ENCODE measurements at regions not wholly inside any gene's neighbourhood (a gene's known extent, or its start where the extent isn't known, plus 50 kb on each side); places are given as distances from the start of the nearest gene placed in this dataset.
"Not testable (repeated sequence)": the region's sequence is repeated elsewhere in the genome, so short reads cannot be mapped to it uniquely, and the experiment has no call there.

DNA sequence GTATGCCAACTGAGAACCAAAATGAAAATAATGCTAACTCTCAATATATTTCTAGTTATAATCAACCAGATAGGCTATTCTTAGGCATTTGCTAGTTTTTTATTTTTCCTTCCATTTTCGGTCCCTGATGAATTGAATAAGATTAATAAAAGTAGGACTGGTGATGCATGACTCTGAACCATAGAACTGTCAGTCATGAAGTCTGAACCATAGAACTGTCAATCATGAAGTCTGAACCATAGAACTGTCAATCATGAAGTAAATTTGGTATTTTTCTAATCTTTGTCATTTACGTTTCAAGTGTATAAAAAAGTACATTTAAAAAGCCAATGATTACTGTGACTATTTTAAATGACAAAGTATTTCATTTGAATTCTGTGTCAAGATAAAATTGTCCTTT is 460.2 kb upstream of the NDST3 start:
- no peak for DNase-seq (ENCODE audit: low read depth)

DNA sequence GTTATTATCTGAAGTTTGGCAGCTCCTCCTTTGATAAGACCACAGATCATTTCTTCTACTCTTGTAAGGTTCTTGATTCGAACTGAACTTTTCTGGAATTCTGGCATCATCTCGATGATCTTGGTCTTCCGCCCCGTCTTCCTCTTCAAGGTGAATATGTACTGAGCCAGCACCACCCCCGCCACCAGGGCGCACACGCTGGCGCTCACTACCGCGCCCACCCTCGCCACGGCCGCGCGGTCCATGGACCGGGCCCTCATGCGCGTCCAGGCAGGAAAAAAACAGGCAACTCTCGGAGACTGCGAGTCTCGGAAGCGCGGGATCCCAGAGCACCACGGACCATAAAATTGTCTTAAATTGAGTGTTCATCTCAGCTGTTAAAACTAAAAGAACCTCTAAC is 458.4 kb upstream of the NDST3 start:
- no peak for DNase-seq (ENCODE audit: low read depth)

- no peak for DNase-seq (ENCODE audit: low read depth)
Measured at GRCh38 chr4:117577686-117578311, 456.5 kb upstream of the NDST3 start.

DNA sequence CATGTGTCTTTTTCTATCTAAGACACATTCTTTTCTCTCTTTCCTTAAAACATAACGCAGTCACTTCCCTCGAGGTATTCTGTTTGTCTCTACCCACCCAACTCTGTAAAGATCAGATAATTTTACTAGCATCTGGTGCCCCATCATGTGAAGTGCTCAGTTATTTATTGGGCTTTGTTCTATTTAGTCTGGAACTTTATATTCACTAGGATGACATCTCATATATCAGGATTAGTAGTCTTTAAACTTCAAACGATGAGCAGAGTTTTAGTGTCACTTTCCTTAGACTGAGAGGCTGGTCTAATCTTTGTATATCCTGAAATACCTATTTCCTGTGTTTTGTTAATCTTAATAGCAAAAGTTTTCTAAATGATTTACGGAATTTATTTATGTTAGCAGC is 445.5 kb upstream of the NDST3 start:
- no peak for DNase-seq (ENCODE audit: low read depth)

GRCh38 chr4:117596917-117597480 is 437.3 kb upstream of the NDST3 start:
- DNase-seq (ENCODE audit: low read depth): no peak

DNA sequence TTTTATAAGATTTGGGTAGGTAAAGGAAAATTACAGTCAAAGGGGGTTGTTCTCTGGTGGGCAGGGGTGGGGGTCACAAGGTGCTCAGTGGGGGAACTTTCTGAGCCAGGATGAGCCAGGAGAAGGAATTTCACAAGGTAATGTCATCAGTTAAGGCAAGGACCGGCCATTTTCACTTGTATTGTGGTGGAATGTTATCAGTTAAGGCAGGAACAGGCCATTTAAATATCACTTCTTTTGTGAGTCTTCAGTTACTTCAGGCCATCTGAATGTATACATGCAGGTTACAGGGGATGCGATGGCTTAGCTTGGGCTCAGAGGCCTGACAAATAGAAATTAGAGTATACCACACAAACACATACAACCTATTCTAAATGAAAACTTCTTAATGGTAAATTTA is 434.9 kb upstream of the NDST3 start:
- DNase-seq (ENCODE audit: low read depth): not testable (repeated sequence)

DNA sequence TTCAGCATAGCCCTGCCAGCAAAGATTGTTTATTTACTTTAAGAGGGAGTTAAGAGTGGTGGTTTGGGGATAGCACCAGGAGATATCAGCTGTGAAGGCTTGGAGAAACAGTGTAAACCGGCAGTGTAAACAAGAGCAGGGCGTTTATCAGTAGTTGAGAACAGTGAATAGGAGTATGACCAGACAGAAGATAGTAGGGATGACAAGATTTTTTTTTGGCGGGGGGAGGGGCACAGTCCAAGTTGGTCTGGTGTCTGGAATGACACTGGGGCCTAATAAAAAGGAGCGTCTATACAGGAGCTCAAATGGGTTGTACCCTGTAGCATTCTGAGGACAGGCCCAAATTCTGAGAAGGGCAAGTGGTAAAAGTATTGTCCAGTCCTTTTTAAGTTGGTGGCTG is 433.4 kb upstream of the NDST3 start:
- not testable (repeated sequence) for DNase-seq (ENCODE audit: low read depth)

DNA sequence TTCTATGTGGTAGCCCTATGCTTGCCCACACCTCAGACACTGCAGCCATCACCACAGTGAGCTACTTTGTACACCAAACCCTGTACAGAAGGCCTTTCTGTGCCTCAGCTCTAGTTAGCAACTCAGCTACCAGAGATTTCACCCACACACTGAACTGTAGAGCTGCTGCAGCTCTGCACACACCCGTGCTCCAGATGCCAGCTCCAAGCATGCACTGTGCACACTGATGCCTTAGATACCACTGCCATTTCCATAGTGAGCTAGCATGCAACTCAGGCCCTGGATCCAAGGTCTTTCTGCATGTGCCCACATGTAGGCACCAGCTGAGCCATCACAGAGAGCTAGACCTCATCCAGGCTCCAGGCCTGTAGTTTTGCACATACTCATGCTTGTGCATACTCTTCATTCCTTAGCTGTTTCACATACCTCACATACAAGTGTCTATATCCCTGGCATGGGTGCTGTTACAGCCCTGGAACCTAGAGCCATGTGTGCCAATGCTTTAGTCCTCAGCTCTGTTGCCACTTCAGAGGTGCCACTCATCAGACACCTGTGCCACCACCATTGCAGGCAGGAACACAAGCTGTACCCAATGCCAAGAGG is 423.5 kb upstream of the NDST3 start:
- no peak for DNase-seq (ENCODE audit: low read depth)

DNA sequence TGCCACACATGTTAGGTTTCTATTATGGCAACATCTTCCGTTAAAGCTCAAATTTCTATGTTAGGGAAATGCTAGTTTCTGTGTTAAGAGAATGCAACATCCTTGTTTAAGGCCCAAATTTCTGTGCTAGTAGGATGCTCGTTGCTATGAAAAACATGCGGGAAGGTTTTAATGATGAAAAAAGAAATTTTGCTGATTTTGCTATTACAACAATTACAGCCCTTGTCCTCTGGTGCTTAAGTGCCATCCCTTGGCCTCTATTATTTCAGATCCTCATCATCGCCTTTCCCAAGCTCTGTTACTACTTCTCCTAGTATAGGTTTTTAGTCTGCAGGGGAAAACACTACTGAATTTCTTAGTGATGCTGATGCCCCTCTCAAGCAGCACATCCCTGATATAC is 412.6 kb upstream of the NDST3 start:
- no peak for DNase-seq (ENCODE audit: low read depth)

- no peak for DNase-seq (ENCODE audit: low read depth)
Measured at GRCh38 chr4:117623326-117623725, 411.0 kb upstream of the NDST3 start.

DNA sequence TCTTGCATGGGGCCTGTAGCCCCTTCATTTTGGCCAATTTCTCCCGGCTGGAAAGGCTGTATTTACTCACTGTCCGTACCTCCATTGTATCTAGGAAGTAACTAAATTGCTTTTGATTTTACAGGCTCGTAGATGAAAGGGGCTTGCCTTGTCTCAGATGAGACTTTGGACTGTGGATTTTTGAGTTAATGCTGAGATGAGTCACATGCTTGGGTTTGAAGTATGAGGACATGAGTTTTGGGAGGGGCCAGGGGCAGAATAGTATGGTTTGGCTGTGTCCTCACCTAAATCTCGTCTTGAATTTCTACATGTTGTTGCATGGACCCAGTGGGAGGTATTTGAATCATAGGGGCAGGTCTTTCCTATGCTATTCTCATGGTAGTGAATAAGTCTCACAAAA is 407.6 kb upstream of the NDST3 start:
- no peak for DNase-seq (ENCODE audit: low read depth)

DNA sequence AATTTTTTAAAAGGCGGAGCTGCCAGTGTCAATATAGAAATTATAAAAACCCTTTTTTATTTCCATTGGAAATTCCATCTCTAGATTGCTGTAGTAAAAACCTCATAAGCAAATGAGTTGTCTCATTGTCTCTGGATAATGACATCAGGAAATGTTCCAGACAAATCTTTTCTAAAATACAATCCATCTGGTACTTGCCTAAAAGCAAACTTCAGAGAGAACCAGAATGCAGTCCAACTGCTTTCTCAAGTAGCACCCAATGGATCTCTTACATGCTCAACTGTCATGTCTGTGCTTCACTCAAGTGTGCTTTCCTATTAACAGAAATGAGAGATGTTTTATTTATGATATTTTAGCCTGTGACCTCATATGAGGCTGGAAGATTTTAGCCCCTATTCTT is 399.6 kb upstream of the NDST3 start:
- no peak for DNase-seq (ENCODE audit: low read depth)

- no peak for DNase-seq (ENCODE audit: low read depth)
Measured at GRCh38 chr4:117637347-117637746, 396.9 kb upstream of the NDST3 start.

DNA sequence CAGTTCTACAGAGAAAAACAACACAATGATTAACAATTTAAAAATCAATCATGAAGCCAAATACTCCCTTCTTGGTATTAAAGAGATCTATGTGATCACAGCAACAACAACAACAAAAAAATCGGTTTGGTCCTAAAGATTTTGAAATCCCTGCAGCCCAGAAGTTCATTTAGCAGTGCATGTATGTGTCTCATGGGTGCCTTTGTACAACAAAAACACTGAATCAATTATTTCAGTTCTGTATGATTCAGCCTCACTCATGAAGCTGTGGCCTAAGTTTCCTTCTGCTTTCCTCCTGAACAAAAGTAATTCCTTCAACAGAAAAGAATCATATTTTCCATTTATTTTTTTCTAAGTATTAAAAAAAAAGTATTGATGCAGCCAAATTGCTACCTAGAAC is 393.4 kb upstream of the NDST3 start:
- no peak for DNase-seq (ENCODE audit: low read depth)

- DNase-seq (ENCODE audit: low read depth): no peak
Measured at GRCh38 chr4:117641519-117641918, 392.8 kb upstream of the NDST3 start.

DNA sequence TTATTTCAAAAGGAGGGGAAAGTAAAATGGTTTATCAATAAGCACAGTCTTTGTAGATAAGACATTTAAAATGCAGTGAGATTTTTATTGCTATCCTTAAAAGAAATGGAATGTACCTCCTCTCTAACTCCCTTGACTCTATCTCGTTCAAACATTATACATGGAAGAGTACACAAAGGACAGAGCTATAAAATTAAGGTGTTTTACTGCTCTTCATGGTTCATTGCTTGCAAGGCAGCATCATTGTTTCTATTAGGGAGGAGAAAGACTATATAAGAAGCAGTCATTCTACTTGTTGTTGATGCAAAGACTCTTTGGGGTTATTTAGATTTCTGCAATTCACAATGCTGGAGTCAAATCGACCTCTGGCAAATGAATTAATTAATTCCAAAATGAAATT is 380.2 kb upstream of the NDST3 start:
- no peak for DNase-seq (ENCODE audit: low read depth)

DNA sequence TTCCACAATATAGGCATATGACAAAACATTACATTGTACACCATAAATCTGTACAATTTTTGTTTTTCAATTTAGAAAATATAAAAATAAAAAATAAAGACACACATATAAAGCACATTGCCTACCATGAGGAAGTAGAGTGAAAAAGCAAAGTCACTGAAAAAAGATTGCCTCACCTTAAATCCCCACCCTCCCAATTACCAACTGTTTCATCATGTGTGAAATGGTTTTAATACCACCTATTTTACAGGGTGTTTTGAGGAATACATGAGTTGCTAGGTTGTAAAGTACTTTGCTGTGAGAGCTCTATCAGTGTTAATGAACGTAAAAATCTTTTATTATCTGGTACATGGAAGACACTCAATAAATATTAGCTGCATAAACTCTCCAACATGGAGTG is 373.6 kb upstream of the NDST3 start:
- no peak for DNase-seq (ENCODE audit: low read depth)

- DNase-seq (ENCODE audit: low read depth): no peak
Measured at GRCh38 chr4:117661091-117662072, 372.9 kb upstream of the NDST3 start.

DNA sequence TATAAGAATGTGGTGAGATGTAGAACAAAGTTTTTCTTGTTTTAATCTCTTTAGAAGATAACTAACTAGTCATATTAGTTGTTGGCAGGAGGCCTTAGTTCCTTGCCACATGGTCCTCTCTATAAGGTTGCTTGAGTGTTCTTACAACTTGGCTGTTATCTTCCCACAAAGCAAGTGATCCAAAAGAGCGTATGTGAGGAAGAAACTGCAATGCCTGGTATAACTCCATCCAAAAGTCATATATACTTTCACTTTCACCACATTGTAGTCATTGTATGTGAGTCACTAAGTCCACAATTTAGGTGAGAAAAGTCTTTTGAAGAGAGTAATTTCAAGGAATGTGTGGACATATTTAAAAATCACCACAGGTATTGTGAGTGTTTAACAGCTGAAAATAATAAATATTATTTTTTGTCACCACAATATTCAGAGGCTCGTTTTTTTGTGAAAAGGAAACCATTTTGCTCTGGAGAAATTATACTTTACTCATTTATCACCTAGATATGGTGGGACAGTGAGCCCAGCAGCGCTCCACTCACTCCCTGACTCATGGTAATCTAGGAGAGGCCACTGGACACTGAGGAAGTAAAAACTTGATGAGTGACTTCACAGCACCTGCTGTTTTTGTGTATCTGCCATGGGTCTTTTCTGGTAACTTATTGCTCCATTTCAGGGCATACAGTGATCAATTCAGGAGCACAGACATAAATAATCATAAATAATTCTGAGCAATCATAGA is 369.4 kb upstream of the NDST3 start:
- no peak for DNase-seq (ENCODE audit: low read depth)

DNA sequence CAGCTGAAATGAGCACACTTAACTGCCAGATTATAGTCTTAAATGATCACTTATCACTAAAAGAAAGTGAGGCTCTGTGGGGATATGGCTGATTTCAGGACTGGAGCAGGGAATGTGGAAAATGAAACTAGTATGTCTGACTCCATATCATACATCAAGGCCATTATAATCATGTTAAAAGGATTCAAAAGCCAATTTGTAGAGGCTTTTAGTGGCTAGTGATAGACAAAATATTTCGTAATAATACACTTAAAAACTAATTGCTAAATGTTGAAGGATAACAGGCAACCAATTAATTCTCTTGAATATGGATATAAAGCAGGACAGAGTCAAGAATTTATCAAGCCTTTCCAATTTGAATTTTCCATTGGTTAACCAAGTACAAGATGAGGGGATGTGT is 358.1 kb upstream of the NDST3 start:
- DNase-seq (ENCODE audit: low read depth): no peak

DNA sequence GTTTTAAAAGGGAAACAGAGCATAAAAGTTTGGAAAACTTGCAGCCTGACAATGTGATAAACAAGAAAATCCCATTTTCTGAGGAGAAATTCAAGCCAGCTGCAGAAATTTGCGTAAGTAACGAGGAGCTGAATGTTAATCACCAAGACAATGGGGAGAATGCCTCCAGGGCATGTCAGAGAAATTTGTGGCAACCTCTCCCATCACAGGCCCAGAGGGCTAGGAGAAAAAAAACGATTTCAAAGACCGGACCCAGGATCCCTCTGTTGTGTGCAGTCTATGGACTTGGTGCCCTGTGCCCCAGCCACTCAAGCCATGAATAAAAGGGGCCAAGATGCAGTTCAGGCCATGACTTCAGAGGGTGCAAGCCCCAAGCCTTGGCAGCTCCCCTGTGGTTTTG is 355.4 kb upstream of the NDST3 start:
- no peak for DNase-seq (ENCODE audit: low read depth)

Measured in activated T-cell treated with anti-CD3 and anti-CD28 coated beads for 48 hours (primary cell).